GM21786 (cell line): ENCODE measurements at regions not wholly inside any gene's neighbourhood (a gene's known extent, or its start where the extent isn't known, plus 50 kb on each side); places are given as distances from the start of the nearest gene placed in this dataset.
"Not testable (repeated sequence)": the region's sequence is repeated elsewhere in the genome, so short reads cannot be mapped to it uniquely, and the experiment has no call there.

Source experiments
- ATAC-seq: cut with Tn5 transposase; IDR thresholded peaks from one replicate; pipeline ENCODE4 v1.9.1; 2021; ENCODE audit not compliant: unreplicated experiment

DNA sequence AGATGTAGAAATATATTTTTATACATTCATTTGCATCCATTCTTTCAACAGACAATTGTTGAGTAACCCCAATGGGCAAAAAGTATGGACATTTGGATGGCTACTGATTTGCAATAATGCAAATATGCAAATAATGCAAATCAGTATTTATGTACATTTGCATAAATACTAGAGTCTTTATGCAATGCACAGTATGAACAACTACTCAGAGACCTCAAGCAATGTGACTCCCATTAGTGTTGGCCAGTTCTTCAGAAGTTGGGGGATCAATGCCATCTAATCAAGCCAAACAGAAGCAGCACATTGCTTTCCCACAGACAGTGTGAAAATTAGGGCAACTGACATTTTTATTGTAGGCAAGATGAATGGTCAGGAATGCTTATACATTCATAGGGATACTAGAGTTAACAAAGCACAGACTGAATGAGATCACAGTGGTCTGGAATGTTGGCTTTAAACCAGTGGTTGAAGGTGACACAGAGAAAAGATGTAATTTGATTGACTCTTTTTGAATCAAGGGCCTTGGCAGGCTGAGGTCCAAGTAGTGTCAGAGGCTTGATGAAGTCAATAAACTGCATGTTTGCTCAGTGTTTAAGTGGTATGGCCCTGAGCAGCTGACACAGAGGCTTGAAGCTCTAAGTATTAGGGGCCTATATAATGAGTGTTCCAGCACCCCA is 256.6 kb downstream of the CTH start:
- no peak for ATAC-seq

- no peak for ATAC-seq
Observed at GRCh38 chr1:70671006-70671405, 259.9 kb downstream of the CTH start.

DNA sequence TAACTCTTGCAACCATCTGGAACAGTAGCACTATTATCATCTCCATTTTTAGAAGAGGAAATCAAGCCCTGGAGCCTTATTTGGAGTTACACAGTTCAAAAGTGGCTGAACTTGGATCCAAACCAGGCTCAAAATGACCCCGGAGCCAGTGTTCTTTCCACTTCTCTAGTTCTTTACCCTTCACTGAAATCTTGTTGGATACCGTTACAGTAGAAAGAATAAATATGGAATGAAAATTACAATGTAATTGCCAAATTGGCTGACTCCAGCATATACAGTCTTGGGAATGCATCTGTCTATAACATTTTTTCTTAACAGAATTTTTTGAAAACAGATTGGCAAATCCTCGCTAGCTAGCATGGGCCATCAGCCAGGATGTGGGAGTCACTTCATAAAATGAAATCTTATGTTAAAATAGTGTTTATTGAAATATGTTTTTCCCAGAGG is 261.4 kb downstream of the CTH start:
- no peak for ATAC-seq

GRCh38 chr1:70674941-70675685 is 264.0 kb downstream of the CTH start:
- ATAC-seq: no peak

DNA sequence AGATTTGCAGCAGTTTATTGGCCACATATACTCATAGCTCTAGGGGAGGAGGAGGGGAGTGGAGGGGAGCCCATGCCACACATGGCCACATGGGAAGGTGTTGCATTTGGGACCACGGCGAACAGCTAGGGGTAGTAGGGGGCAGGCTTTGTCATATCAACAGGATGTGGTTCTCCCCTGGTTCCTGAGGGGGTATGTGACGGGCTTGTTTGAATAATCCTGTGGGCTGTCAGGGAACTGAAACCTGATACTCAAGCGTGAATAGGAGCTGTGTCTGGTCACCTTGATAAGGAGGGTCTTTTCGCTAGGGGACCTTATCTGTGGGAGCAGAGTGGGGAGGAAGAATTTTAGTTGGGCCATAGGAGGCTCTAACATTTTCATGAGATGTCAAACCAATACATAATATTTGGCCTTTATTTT is 264.7 kb downstream of the CTH start:
- peak; percentile 59 for ATAC-seq

GRCh38 chr1:70685300-70686286 is 274.5 kb downstream of the CTH start:
- peak; percentile 99 for ATAC-seq

- no peak for ATAC-seq
Observed at GRCh38 chr1:70688580-70688979, 277.5 kb downstream of the CTH start.

DNA sequence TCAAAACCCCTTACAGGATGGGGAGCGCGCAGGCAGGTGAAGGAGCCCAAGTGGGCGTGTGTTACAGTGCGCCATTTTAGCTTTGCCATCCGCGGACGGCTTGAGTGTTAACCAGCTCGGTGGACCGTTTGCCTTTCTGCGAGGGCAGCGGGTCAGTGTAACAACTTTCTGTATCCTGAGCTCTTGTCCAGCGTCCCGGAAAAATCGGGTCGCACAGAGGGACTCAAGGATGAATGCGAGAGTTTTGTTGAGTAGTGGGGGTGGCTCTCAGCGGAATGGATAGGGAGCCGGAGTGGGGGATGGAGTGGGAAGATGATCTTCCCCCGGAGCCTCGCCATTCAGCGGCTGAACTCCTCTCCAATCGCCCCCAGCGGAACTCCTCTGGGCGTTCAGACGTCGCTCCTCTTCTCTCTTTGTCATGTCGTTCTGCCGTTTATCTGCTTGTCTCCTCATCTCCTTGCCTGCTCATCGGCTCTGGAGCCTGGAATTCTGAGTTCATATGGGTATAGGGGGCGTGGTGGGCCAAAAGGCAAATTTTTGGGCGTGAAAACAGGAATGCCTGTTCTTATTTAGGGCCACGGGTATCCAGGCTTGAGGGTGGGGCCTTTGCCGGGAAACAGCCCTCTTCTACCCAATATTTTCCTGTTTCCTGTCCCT is 295.4 kb downstream of the CTH start:
- ATAC-seq: no peak

DNA sequence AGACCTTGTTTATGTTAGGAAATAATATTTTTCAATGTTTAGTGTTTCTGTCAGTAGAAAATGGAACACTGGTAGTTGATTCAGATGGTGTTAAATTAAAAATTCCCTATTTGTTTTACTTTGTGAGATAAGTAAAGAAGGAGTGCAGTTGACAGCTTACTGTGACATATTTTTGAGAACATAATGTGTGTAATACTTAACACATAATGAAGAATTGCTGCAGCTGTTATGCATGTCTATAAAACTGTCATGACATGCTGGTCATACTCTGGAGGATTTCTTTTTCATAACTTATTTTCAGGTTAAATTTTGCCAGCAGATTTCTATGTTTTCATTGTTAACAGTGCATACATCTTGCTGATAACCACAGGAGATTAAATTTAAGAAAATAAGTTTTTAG is 296.1 kb downstream of the CTH start:
- ATAC-seq: no peak

- ATAC-seq: no peak
Observed at GRCh38 chr1:70714149-70714548, 303.1 kb downstream of the CTH start.

GRCh38 chr1:70717211-70717610 is 306.1 kb downstream of the CTH start:
- no peak for ATAC-seq

GRCh38 chr1:70717656-70718055 is 306.6 kb downstream of the CTH start:
- ATAC-seq: no peak

DNA sequence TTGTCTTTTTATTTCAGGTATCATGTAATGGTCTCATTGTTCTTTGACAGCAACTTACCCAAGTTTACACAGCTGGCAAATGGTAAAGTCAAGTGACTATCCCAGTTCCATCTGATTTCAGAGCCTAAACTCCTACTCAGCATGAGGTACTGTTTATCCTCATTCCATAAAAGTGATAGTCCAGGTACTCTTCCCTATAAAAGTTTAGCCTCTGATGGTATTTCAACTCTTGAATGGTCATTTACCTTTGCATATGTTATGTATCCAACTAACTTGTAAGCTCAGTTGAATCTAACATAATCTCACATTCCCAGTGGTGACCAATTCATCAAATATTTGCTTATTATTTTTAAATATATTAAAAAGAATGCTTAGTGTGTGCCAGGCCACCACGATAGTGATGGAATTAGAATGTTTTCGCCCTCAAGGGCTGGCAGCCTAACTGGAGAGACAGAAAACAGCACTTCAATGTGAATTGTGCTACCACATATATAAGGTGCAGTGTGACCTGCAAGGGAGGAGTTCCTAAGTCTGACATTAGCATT is 307.1 kb downstream of the CTH start:
- no peak for ATAC-seq

GRCh38 chr1:70719154-70719553 is 308.1 kb downstream of the CTH start:
- ATAC-seq: no peak

- no peak for ATAC-seq
Observed at GRCh38 chr1:70720109-70720508, 309.0 kb downstream of the CTH start.

DNA sequence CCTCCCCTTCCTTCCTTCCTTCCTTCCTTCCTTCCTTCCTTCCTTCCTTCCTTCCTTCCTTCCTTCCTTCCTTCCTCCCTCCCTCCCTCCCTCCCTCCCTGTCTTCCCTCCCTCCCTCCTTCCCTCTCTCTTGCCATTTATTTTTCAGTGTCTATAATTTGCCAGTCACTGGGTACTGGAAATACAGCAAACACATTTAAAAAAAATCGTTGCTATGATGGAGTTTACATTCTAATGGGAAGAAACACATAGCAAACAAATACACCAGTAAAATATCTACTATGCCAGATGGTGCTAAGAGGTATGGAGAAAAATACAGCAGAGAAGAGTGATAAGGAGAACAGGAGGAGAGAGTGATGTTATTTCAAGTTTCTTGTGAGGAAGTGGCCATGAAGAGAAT is 309.5 kb downstream of the CTH start:
- no peak for ATAC-seq

- no peak for ATAC-seq
Observed at GRCh38 chr1:70727886-70728489, 316.9 kb downstream of the CTH start.

- ATAC-seq: not testable (repeated sequence)
Observed at GRCh38 chr1:70736518-70736917, 311.1 kb downstream of the PTGER3 start.

GRCh38 chr1:70737125-70737524 is 310.5 kb downstream of the PTGER3 start:
- ATAC-seq: no peak

DNA sequence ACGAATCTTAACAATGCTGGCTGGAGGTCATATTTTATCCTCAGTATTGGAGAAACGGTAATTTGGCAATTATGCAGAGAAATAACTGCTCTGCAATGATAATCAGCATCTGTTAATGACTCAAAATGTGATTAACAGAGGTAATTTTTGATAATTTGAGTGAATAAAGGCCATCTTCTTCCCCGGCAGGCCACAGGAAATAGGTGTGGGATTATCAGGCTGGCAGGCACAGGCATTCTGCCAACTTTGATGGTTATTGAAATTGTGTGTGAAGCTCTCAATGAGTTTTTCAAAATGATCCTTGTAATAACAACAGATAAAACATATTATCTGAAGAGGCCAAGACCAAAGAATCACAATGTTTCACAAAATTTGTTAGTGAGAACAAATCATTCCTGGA is 309.0 kb downstream of the PTGER3 start:
- no peak for ATAC-seq
